Prostate gland (tissue), 2 donors: ENCODE measurements at regions not wholly inside any gene's neighbourhood (a gene's known extent, or its start where the extent isn't known, plus 50 kb on each side); places are given as distances from the start of the nearest gene placed in this dataset.

Source experiments
- POLR2A ChIP-seq: fragments of 450-650 bp; IDR thresholded peaks from one replicate; pipeline ENCODE4 v1.6.1; 2016; ENCODE audit warnings: antibody characterized with exemption, mild to moderate bottlenecking
- POLR2AphosphoS5 ChIP-seq: sonication (generic); formaldehyde crosslinking; IDR thresholded peaks from one replicate; pipeline ENCODE4 v1.6.1; 2017; ENCODE audit warnings: antibody characterized with exemption
- TF ChIP-seq, protein P1 (sequence below), 4 experiments: fragments of 200-600 bp in 2 of 4; fragments of 450-650 bp in 2 of 4; sonication (generic) in 2 of 4; IDR thresholded peaks; 1 replicate in 3 of 4; 2 replicates in 1 of 4; pipeline ENCODE4 v1.5.1; 2016 to 2019; ENCODE audit warnings: antibody characterized with exemption in 4 of 4, mild to moderate bottlenecking in 2 of 4, moderate library complexity in 2 of 4

DNA sequence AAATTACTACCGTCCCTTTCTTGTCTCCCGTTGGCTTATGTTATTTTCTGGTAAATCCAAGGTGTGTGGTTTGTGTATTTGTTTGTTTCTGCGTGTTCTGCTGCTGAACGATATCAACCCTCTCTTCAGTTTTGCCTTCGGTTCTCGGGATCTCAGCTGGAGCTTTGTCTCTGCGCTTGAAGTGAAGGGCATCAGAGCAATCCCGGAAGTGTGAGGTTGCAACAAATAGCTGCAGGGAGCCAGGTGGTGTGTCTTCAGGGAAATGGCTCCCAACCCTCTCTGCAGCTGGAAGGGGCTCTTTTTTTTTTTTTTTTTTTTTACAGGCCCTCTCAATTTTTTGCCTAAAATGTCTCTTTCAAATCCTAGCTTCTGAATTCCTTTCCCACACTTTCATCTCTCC is 116.4 kb upstream of the RGMA start:
- TF ChIP-seq POLR2A: no peak
- TF ChIP-seq, protein P1, sequence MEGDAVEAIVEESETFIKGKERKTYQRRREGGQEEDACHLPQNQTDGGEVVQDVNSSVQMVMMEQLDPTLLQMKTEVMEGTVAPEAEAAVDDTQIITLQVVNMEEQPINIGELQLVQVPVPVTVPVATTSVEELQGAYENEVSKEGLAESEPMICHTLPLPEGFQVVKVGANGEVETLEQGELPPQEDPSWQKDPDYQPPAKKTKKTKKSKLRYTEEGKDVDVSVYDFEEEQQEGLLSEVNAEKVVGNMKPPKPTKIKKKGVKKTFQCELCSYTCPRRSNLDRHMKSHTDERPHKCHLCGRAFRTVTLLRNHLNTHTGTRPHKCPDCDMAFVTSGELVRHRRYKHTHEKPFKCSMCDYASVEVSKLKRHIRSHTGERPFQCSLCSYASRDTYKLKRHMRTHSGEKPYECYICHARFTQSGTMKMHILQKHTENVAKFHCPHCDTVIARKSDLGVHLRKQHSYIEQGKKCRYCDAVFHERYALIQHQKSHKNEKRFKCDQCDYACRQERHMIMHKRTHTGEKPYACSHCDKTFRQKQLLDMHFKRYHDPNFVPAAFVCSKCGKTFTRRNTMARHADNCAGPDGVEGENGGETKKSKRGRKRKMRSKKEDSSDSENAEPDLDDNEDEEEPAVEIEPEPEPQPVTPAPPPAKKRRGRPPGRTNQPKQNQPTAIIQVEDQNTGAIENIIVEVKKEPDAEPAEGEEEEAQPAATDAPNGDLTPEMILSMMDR (IDR thresholded peaks at IDR 0.05): no peak
- TF ChIP-seq POLR2AphosphoS5: no peak
